ENCODE measurements at regions not wholly inside any gene's neighbourhood (a gene's known extent, or its start where the extent isn't known, plus 50 kb on each side); places are given as distances from the start of the nearest gene placed in this dataset.
"Not testable (repeated sequence)": the region's sequence is repeated elsewhere in the genome, so short reads cannot be mapped to it uniquely, and the experiment has no call there.

GRCh38 chr1:146326863-146327262 lies 98.0 kb upstream of the NOTCH2NLA start:
- not testable (repeated sequence) for DNase-seq (ENCODE audit: low spot score)

- not testable (repeated sequence) for DNase-seq (ENCODE audit: low spot score)
These were observed 95.6 kb upstream of the NOTCH2NLA start for GRCh38 chr1:146324463-146324862.

GRCh38 chr1:146323302-146323701 lies 94.5 kb upstream of the NOTCH2NLA start:
- DNase-seq (ENCODE audit: low spot score) = not testable (repeated sequence)

GRCh38 chr1:146322893-146323292 lies 94.1 kb upstream of the NOTCH2NLA start:
- not testable (repeated sequence) for DNase-seq (ENCODE audit: low spot score)

- not testable (repeated sequence) for DNase-seq (ENCODE audit: low spot score)
These were observed 89.9 kb upstream of the NOTCH2NLA start for GRCh38 chr1:146318715-146319114.

- not testable (repeated sequence) for DNase-seq (ENCODE audit: low spot score)
These were observed 89.0 kb upstream of the NOTCH2NLA start for GRCh38 chr1:146317785-146318184.

- not testable (repeated sequence) for DNase-seq (ENCODE audit: low spot score)
These were observed 85.8 kb upstream of the NOTCH2NLA start for GRCh38 chr1:146314449-146315246.

- not testable (repeated sequence) for DNase-seq (ENCODE audit: low spot score)
These were observed 81.8 kb upstream of the NOTCH2NLA start for GRCh38 chr1:146310579-146310978.

- not testable (repeated sequence) for DNase-seq (ENCODE audit: low spot score)
These were observed 80.6 kb upstream of the NOTCH2NLA start for GRCh38 chr1:146309427-146309826.

GRCh38 chr1:146308892-146309291 lies 80.1 kb upstream of the NOTCH2NLA start:
- not testable (repeated sequence) for DNase-seq (ENCODE audit: low spot score)

- not testable (repeated sequence) for DNase-seq (ENCODE audit: low spot score)
These were observed 79.3 kb upstream of the NOTCH2NLA start for GRCh38 chr1:146308152-146308551.

- not testable (repeated sequence) for DNase-seq (ENCODE audit: low spot score)
These were observed 78.8 kb upstream of the NOTCH2NLA start for GRCh38 chr1:146307632-146308031.

- DNase-seq (ENCODE audit: low spot score) = not testable (repeated sequence)
These were observed 77.8 kb upstream of the NOTCH2NLA start for GRCh38 chr1:146306651-146307050.

- DNase-seq (ENCODE audit: low spot score) = not testable (repeated sequence)
These were observed 76.6 kb upstream of the NOTCH2NLA start for GRCh38 chr1:146305442-146305841.

- not testable (repeated sequence) for DNase-seq (ENCODE audit: low spot score)
These were observed 69.7 kb upstream of the NOTCH2NLA start for GRCh38 chr1:146298575-146298897.

GRCh38 chr1:146297781-146298574 lies 69.2 kb upstream of the NOTCH2NLA start:
- not testable (repeated sequence) for DNase-seq (ENCODE audit: low spot score)

- DNase-seq (ENCODE audit: low spot score) = not testable (repeated sequence)
These were observed 64.4 kb upstream of the NOTCH2NLA start for GRCh38 chr1:146292940-146293936.

GRCh38 chr1:146292424-146292823 lies 63.6 kb upstream of the NOTCH2NLA start:
- DNase-seq (ENCODE audit: low spot score) = not testable (repeated sequence)

- DNase-seq (ENCODE audit: low spot score) = not testable (repeated sequence)
These were observed 59.1 kb upstream of the NOTCH2NLA start for GRCh38 chr1:146287881-146288280.

- not testable (repeated sequence) for DNase-seq (ENCODE audit: low spot score)
These were observed 55.9 kb upstream of the NOTCH2NLA start for GRCh38 chr1:146284760-146285159.

- DNase-seq (ENCODE audit: low spot score) = not testable (repeated sequence)
These were observed 54.7 kb upstream of the NOTCH2NLA start for GRCh38 chr1:146283527-146283880.

Data from kidney capillary endothelial cell (primary cell).